DMS114 treated with DMSO at 0.1 percent for 48 hours (cell line): ENCODE measurements at regions not wholly inside any gene's neighbourhood (a gene's known extent, or its start where the extent isn't known, plus 50 kb on each side); places are given as distances from the start of the nearest gene placed in this dataset.

Source experiments
- DNase-seq: peaks from one replicate; lab custom pipeline; 2025; ENCODE audit not compliant: unreplicated experiment; lab: John Stamatoyannopoulos, UW

DNA sequence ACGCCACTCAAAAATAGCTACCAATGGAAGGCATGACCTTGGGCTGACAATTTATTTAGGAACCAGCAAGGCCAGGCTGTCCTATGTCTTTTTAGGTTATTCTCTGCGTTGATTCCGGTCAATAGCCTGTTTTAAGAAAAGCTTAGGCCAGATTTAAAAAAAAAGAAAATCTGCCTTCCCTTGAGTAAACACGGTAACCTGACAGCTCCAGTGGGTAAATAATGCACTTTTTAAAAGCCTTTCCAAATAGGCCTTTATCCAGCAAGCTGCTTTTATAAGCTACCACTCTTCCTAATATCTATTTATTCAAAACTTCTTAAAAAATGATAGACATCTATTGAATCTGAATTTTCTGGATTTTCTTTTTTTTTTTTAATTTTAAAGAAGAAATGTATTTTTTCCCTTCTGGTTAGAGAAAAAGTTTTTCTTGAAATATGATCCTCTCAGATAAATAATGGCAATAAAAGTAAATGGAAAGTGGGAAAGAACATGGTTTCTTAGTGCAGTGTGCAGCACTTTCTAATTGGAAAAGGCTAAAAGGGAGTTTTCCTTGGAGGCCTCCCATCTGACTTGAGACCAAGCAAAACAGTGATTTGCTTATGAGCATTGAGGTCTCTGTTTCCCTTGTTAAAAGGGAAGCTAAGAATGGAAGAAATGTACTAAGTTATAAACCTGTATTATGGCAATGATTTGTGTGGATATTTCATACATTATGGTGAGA lies 281.0 kb upstream of the RUNX1 start:
- no peak for DNase-seq

DNA sequence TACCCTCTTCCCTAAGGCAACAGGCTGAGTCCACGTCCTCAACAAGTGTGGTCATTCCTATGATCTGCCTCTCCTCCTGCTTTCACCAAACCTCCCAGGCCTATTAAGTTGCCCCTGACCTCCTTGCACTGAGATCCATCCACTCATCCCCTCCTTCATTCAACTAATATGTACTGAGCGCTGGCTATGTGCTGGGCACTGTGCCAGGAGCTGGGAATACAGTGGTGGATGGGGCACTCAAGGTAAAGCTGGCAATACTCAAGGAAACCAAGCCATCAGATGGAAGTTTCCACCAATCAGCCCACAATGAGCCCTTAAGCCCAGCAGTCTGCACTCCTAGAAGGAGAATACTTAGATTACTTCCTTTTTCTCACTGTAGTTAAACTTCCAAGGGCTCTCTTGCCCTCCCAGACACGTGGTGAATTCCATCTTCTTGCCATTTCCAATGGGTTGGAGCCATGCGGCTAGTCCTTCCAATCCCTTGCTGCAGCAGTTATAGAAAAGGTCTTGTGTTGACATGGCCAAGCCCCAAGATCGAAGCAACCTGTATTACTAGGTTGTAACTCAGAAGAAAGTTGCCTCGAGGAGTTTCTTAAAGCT lies 279.9 kb upstream of the RUNX1 start:
- DNase-seq = no peak

DNA sequence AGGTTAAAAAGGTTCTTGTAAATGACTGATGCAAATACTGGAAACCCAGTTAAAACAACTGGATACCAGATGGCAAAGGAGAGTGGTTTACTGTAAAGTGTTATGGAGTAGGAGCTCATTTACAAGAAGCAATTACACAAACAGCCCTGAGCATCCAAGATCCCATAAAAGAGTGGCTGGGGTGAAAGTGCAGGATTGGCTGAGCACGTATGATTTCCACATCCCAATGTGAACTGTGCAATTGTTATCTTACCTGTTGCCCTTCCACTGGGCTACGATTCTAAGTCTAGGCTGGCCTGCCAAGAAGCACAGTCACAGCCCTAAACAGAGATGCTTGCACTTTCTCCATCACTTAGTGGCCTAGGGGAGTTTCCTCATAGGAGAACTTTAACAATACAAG lies 277.6 kb upstream of the RUNX1 start:
- no peak for DNase-seq

DNA sequence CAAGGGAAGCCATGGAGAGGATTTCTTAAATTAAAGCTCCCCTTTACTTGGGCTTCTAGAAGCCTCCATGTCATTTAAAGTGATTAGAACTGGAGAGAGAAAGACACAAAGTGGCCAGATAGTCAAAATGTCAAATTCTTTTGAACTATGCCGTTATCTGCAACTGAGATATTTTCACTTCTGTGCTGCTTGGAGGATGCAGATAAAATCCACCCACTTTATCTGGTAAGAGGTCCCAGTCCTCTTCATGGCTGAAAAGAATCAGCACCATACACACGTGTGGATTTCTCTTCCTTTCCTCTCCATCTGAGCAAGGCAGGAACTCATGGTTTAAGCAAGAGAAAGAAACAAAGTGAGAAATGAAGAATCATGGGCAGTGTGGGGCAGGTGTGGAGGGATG lies 276.9 kb upstream of the RUNX1 start:
- no peak for DNase-seq

DNA sequence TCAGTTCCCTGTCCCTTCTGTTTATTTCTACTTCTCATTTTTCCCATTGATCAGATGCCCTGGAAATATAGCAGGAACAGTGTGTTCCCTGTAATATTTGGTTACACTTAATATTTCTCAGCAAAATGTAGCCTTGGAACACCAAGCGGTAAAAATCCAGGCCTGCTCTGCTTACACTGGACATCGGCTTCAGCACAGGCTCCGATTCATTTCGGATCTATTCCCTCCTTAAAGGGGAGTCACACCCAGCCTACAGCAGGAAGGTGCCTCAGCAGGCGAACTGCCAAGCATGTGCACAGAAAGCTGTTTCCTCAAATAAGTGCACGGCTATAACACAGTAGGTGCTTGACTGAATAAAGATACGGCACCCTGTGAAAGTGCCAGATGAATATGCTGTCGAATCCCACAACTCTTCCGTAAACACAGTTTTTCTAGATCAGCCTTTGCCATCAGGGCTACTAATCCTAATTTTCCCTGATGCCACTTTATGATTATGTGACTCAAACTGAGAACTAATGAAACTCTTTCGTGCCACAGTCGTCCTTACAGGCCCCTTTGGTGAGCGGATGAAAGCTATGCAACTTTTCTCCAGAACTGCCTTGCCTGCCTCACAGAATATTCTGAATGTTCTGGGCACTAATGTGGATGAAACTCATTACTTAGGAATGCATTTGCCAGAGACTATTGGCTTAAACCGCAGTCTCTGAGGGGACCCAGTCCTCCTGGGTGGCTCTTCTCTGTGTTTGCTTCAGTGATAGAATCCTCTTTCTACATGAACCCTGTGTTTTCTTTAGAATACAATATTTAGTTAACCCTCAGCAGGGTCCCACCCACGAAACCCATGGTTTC lies 275.5 kb upstream of the RUNX1 start:
- DNase-seq = no peak

DNA sequence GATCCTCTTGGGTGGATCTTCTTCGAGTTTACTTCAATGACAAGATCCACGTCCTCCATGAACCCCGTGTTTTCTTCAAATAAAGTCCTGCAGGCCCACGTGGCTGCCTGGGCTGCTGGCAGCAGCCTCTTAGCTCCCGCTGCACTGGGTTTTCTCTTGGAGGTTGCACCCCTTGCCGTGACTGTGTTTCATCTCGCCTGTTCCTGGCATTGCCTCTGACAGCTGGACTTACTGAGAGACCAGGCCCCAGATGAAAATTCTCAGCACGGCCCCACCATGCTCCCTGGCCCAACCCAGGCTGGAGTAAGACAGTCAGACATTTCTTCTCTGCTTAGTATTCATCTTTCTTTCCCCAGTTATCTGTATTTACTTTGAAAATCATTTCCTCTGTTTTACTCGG lies 274.8 kb upstream of the RUNX1 start:
- no peak for DNase-seq

DNA sequence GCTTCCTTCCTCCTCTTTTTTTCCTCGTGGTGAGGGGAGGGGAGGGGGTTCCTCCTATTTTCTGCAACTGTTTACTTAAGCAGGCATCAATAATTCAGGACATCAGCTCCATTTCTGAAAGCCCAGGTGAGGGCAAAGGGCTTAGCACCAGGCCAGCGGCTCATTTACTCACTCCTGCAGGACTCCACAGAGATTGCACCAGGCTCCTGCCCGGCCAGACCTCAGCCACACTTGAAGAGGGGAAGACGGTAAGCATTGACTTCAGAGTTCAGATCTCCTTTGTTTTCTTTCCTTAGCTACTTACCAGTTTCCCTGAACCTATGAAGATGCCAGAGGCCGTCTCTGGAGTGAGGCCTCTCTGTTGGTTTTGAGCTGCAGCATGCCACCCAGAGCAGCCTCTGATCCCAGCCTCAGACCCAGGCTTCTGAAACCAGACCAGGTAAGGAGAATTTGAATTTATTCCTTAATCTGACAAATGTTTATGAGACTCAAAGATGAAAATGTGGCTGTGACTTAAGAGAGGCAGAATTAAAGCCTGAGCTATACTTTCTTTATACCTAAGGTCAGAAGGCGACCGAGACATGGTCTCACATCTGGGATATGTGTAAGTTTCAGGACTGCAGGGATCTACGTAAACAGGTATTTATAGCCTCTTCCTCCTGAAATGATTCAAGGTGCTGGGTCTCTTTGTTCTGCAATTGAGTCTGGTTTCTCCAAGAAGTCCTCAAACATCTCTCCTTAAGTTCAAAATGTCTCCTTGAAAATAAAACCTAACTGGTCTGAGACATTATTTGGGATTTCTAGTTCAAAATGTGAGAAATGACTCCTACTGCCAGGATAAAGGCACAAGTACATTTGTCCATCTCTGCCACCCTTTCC lies 272.5 kb upstream of the RUNX1 start:
- DNase-seq = no peak

DNA sequence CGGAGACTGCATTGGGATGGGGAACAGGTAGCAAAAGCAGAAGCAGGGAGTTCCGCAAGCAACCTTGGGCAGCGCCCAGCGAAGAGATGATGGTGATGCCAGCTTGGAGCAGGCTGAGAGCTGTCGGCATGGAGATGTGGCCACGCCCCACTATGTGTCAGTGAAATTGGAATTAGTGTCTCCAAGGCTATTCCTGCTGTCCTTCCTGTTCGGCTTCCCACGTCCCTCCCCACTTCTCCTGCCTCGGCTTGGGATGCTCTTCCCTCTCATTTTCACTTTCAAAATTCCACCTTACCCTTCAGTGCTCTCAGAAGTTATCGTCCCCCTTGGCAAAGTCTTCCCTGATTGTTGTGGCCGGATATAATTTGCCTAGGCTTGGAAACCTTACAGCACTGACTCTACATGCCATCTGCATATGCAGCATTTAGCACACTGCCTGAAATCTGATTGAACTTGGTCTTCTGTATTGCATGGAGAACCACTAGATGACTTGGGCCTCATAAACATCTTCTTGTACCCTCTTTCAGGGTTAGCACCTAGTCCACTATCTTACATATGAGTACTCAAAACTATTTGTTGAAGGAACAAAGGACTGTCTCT lies 270.7 kb upstream of the RUNX1 start:
- DNase-seq = no peak

DNA sequence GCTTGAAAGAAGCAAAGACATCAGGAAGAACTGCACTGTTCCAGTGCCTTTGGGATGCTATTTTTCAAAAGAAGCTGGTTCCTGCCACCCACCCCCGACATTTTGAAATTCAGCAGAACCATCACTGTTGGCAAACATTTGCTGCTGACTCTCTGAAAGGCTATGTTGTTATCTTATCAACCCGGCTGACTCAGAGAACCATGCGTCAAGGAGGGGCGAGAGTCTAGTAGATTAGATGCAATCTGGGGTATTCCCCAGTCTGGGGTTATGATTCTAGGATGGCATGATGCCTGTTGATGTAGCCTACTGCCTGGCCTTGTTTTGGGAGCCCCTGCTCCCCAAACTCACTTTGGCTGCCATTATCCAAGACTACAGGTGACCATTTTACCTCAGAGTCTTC lies 267.8 kb upstream of the RUNX1 start:
- DNase-seq = no peak

DNA sequence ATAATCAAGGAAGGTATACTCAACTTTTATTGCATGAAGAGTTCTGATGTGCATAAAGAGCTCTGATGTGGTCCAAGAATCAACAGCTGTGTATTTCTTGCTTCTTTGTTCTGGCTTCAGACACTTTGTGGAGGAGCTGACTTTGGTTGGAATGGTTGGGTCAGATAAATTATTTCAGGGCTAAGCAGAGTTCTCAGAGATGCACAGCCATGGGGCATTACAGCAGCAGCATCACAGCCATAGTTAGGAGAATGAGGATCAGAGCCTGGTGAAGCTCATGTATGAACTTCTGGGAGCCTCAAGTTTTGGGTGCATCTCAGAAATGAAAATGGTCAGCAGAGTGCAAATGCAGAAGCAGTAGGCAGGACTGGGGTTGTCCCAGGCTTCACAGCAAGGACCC lies 267.4 kb upstream of the RUNX1 start:
- no peak for DNase-seq

DNA sequence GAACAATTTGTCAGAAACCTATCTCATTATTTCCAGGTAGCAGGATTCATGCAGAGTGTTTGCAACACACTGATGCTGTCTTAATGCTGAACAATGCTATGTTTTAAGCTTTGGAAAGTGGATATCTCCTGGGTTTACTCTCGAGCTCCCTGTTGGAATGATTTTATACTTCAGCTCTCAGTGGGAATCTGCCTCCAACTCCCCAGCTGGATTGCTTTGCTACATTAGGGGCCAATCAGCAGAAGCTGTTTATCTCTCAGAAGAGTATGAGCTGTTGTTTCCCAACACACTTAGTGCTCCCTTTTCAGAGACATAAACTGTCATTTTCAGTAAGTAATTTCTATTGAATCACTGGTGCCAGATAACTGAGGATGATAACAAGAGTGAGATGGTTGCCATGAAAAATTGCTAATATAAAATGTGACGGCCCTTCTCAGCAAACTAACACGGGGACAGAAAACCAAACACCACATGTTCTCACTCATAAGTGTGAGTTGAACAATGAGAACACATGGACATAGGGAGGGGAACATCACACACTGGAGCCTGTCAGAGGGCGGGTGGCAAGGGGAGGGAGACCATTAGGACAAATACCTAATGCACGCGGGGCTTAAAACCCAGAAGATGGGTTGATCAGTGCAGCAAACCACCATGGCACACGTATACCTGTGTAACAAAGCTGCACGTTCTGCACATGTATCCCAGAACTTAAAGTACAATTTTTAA lies 265.9 kb upstream of the RUNX1 start:
- DNase-seq = no peak

DNA sequence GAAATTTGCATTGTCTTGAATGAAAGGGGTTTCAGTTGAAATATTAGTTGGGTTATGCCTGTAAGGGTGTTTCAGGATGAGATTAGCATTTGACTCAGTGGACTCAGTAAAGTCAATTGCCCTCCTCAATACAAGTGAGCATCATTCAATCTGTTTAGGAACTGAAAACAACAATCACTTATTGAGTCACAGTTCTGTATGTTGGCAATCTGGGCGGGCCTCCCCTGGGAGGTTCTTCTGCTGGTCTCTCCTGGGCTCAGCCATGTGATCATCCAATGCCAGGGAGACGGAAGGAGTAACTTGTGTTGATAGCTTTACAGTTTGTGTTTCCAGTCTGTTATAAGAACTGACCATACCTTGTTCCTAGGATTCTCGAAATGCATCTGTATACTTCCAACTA lies 262.9 kb upstream of the RUNX1 start:
- DNase-seq = no peak

DNA sequence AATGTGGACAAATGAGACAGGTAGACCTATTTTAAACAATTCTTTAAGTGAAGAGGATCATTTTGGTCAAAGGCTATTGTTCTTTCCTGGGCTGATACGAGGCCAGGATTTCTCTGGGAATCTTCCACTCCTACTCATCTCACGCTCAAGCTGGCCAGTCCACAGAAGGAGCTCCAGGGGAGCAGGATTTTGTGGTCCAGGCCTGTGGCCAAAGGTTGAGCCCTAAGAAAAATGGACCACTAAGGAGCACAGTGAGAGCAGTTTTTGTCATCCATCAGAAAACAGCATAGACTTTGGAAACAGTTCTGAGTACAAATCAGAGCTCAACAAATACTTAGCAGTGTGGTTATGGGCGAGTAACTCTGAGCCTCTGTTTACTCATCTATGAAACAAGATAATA lies 260.2 kb upstream of the RUNX1 start:
- no peak for DNase-seq

DNA sequence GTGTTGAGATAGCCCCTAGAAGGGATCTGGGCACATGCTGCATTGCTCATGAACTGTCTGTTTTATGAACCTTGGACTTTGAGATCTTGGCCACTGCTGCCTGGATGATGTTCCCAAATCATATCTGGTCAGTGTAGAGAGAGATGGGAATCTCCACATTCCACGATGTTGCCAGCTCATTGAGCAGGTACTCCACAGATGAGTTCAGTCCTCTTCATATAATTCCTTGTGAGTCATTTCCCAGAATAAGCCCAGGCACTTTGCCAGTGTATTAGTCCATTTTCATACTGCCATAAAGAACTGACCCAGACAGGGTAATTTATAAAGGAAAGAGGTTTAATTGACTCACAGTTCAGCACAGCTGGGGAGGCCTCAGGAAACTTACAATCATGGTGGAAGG lies 254.0 kb upstream of the RUNX1 start:
- DNase-seq = no peak

DNA sequence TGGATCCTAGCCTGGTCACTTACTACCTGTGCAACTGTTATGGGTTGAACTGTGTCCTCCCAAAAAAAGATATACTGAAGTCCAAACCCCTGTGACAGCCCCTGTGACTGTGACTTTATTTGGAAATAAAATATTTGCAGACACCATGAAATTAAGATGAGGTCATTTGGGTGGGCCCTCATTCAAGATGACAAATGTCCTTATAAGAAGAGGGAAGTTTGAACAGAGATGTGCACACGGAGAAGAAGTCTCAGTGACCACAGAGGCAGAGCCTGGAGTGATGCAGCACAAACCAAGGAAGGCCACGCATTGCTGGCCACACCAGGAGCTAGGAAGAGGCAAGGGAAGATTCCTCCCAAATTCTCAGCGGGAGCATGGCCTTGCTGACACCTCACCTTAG lies 249.7 kb upstream of the RUNX1 start:
- no peak for DNase-seq

DNA sequence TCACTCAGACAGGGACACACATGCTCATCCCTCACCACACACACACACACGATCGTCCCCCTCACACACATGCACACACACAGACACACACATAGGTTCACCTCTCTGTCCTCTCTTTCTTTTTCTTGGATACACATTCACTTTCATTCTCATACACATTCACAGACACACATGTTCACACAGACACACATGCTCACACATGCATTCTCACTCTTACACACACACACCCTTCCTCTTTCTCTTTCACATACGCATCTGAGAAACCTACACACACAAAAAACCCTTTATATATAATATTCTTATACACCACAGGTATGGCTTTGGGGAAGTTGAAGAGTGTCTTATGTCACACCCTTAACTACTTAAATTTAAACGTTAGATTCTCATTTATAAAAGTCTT lies 248.6 kb upstream of the RUNX1 start:
- no peak for DNase-seq

DNA sequence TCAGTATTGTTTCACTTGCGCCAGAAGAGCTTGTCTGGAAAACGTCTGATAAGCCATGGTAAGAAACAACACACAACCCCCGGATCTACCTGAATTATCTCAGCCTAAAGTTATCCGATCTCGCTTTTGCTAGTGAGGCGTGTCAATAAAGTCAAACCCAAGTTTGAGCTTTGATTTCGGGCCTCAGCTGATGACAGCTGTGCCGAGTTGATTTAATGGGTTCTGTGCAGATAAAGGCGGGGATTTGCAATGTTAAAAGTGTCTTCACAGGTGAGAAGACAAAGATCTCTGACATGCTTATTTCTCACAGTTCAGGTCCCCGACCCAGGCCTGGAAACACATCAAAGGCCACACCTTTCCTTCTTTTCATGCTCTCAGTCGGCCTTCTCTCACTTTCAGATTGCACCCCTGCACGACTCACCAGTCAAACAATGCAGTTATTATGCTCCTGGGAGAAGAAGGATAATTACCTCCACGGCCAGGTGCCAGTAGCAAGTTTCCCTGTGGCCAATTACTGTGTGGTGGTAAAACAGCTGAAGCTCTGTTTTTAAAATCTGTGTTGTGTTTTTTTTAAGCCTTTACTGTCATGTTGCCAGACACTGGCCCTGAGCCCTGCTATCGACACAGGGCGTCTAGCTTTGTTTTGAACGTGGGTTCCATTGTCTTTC lies 245.3 kb upstream of the RUNX1 start:
- DNase-seq = no peak

DNA sequence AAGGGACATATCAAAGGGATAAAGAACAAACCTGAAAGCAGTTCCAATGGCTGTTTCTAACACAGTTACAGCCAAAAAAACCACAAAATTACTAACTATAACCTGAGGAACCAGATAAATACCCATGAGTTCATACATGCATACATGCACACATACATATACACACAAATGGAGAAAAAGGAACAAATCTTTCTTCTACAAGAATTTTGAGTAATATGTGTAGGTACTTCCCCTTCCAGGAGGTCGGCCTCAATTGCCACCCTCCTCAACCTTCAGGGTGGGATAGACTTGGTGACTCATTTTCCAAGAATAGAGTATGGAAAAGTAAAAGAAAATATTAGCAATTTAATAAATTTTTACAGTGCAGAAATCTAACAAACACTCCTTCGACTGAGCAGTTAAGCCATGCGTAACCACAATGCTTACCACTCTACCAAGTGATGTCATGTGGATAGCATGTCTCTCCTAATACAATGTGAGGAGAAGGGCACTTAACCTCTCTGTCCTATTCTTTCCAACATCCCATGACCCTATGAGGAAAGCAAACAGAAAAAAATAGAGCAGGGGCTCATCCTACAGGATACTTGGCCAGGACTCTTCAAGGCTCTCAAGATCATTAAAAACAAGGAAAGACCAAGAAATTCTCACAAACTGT lies 243.0 kb upstream of the RUNX1 start:
- no peak for DNase-seq

DNA sequence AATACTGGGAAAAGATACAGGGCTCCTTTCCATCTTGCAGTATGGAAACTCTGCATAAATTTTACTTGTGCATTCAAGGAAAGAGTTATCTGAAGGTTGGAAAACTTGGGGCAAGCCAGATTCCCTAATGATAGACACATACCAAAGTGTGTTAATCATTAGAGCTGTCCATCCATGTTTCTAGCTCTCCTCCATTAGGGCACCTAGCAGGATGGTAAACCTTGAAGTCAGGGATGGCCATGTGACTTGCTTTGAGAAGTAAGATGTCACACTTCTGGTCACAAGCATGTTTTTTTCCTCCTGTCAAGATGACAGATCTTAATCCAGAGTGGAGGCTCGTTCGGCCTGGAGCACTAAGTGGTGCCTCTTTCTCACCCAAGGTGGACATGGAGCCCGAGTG lies 241.9 kb upstream of the RUNX1 start:
- DNase-seq = no peak
